ENCODE measurements at regions not wholly inside any gene's neighbourhood (a gene's known extent, or its start where the extent isn't known, plus 50 kb on each side); places are given as distances from the start of the nearest gene placed in this dataset.

DNA sequence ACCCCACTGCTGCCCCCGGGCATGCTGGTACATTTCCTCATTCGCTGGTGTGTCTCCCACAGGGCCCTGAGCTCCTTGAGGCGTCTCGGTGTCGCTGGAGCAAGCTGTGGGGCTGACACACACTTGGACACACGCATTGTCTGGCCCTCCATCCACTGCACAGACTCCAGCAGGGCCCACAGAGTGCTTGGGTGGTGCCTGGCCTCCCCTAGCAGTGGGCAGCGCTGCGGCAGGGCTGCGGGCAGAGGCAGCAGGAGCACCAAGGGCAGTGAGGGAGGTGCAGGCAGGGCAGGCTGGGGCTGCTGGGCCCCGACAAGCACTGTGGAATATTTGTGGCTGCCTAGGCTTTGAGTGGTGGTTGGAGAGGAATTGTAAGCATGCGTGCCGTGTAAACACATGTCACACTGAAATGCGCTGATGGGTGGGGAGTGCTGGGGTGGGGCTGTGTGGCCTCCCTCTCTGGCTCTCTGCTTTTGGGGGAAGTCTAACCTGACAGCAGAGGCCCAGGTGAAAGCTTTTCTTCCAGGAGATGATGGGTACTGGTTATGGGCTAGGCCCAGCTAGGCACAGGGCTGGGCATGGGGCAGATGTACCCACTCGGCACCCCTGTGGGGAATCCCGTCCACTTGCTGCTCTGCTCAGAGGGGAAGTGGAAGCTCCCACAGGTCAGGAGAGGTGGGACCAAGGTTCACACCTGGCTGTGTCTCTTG lies 55.5 kb upstream of the HS6ST1 start:
- no peaks in the 10 kb centered on the region for H3K9me3 ChIP-seq
- TF ChIP-seq POLR2A (IDR thresholded peaks at IDR 0.05) = no peak
- TF ChIP-seq, protein P1, sequence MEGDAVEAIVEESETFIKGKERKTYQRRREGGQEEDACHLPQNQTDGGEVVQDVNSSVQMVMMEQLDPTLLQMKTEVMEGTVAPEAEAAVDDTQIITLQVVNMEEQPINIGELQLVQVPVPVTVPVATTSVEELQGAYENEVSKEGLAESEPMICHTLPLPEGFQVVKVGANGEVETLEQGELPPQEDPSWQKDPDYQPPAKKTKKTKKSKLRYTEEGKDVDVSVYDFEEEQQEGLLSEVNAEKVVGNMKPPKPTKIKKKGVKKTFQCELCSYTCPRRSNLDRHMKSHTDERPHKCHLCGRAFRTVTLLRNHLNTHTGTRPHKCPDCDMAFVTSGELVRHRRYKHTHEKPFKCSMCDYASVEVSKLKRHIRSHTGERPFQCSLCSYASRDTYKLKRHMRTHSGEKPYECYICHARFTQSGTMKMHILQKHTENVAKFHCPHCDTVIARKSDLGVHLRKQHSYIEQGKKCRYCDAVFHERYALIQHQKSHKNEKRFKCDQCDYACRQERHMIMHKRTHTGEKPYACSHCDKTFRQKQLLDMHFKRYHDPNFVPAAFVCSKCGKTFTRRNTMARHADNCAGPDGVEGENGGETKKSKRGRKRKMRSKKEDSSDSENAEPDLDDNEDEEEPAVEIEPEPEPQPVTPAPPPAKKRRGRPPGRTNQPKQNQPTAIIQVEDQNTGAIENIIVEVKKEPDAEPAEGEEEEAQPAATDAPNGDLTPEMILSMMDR (IDR thresholded peaks at IDR 0.05 in 4 of 5, conservative IDR thresholded peaks at IDR 0.05 in 1 of 5) = no peak
- intact Hi-C loops (cut with DNase I; ENCODE audit: low total_unique reads) = no loop called here
- no peaks in the 10 kb centered on the region for H3K36me3 ChIP-seq
- ATAC-seq (no peak), DNase-seq (no peak)
- no peak overlapping the region for H3K4me3 ChIP-seq
- in situ Hi-C loops (cut with MboI; ENCODE audit: low sequenced_read_pairs in 4 of 4) = no loop called here
- no peaks in the 10 kb centered on the region for H3K27me3 ChIP-seq
- no peak overlapping the region for H3K27ac ChIP-seq
- no peaks in the 10 kb centered on the region for H3K4me1 ChIP-seq

DNA sequence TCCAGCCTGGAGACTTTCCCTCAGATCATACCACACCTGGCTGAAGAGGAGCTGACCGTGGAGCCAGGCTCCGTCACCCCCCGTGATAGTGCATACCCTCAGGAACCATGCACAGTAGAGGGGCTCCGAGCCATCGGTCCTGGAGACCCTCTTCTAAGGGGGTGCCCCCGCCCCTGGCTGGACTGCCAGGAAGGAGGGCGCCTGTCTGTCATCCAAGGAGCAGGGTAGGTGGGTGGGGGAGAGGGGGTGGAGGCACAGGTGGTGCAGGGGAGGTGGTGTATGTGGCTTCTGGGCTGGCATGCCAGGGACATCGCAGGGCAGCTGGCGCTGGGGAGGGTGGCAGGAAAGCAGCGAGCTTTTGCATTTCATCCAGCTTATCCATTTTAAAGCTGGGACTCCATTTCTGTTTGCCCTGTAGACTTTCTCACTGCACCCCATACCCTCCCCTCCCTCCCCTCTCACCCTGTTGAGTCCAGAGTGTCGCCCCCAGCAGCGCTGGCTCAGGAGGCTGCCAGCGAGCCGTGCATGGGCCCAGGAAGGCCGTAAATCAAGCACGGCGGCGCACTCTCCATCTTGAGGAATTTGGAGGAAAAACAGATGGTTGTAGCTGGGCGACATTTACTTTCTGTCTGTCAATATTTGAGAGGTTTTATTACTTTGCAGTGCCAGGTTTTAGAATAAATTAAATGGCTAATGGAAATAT lies 56.2 kb upstream of the HS6ST1 start:
- in situ Hi-C loops (cut with MboI; ENCODE audit: low sequenced_read_pairs in 4 of 4) = no loop called here
- no peaks in the 10 kb centered on the region for H3K9me3 ChIP-seq
- no peak for ATAC-seq
- no peak overlapping the region for H3K27ac ChIP-seq
- H3K36me3 ChIP-seq = no peaks in the 10 kb centered on the region
- no peak overlapping the region for H3K4me3 ChIP-seq
- no peak for DNase-seq
- H3K27me3 ChIP-seq = no peaks in the 10 kb centered on the region
- no peaks in the 10 kb centered on the region for H3K4me1 ChIP-seq
- intact Hi-C loops (cut with DNase I; ENCODE audit: low total_unique reads) = no loop called here
- TF ChIP-seq POLR2A (IDR thresholded peaks at IDR 0.05) = no peak

DNA sequence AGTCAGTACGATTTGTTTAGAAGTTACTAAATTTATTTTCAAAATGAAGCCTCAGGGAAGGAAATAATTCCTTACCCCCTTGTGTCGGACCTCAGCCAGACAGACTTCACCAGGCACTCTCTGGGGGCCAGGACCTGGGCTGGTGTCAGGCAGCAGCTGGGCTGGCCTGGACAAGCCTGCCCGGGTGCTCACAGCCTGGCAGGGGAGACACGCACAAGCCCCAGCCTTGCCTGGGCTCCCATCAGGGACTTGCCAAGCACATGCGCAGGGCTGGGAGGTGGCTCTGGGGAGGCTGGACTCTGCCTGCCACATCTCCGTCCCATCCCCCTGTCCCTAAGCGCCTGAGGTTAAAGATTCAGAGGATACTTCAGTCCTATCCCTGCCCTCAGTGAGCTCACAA lies 56.8 kb upstream of the HS6ST1 start:
- H3K36me3 ChIP-seq = no peaks in the 10 kb centered on the region
- H3K27ac ChIP-seq = no peak overlapping the region
- no peaks in the 10 kb centered on the region for H3K27me3 ChIP-seq
- in situ Hi-C loops (cut with MboI; ENCODE audit: low sequenced_read_pairs in 4 of 4) (no loop called here), intact Hi-C loops (cut with DNase I; ENCODE audit: low total_unique reads) (no loop called here)
- no peaks in the 10 kb centered on the region for H3K4me1 ChIP-seq
- ATAC-seq (no peak), DNase-seq (no peak)
- H3K9me3 ChIP-seq = no peaks in the 10 kb centered on the region
- no peak for TF ChIP-seq POLR2A (IDR thresholded peaks at IDR 0.05)
- TF ChIP-seq, protein P1 (IDR thresholded peaks at IDR 0.05 in 4 of 5, conservative IDR thresholded peaks at IDR 0.05 in 1 of 5) = no peak
- H3K4me3 ChIP-seq = no peak overlapping the region

DNA sequence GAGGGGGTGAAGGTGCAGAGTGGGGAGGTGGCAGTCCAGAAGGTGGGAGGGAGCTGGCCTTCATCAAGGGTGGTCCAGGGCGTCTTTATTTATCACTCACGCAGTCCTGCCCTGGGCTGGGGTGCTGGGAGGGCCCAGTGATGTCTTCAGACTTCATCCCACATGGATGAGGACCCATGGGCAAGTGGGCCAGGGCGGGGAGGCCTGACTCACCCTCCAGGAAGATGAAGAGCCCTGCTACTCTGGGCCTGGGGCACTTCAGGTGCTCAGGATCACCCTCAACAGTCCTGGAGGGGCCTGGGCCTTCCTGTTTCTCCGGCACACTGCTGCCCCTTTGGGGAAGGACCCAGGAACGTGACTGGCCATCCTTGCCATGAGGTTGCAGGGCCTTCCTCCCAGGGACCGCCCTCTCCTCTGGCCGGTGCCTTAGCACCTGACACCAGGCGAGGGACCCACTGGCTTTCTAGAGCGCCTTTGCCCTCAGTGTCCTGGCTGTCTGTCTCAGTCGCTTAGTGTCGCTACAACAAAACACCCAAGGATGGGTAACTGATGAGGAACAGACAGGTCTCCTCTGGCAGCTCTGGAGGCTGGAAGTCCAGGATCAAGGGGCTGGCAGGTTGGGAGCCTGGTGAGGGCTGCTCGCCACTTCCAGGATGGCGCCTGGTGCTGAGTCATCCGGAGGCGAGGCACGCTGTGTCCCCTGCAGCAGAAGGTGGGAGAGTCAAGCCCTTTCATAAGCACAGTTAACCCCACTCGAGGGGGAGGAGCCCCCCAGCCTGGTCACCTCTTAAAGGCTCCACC lies 57.8 kb upstream of the HS6ST1 start:
- Histone ChIP-seq H3K36me3 (no peaks in the 10 kb centered on the region), H3K4me3 (no peak overlapping the region), H3K9me3 (no peaks in the 10 kb centered on the region), H3K4me1 (no peaks in the 10 kb centered on the region), H3K27me3 (no peaks in the 10 kb centered on the region), H3K27ac (no peak overlapping the region)
- intact Hi-C loops (cut with DNase I; ENCODE audit: low total_unique reads) = no loop called here
- ATAC-seq (no peak), DNase-seq (no peak)
- in situ Hi-C loops (cut with MboI; ENCODE audit: low sequenced_read_pairs in 4 of 4) = no loop called here
- TF ChIP-seq POLR2A (IDR thresholded peaks at IDR 0.05) = no peak
- TF ChIP-seq, protein P1 (IDR thresholded peaks at IDR 0.05 in 4 of 5, conservative IDR thresholded peaks at IDR 0.05 in 1 of 5) = no peak
